Neural progenitor cell (in vitro differentiated cells): ENCODE measurements at regions not wholly inside any gene's neighbourhood (a gene's known extent, or its start where the extent isn't known, plus 50 kb on each side); places are given as distances from the start of the nearest gene placed in this dataset.

Source experiments
- CTCF ChIP-seq: fragments of 200-600 bp; sonication (generic); IDR thresholded peaks from 2 replicates; pipeline ENCODE4 v1.5.1; 2017; ENCODE audit warnings: antibody characterized with exemption, mild to moderate bottlenecking
- EZH2 ChIP-seq: fragments of 200-600 bp; sonication (generic); IDR thresholded peaks from 2 replicates; pipeline ENCODE4 v1.6.1; 2017; ENCODE audit warnings: antibody characterized with exemption, mild to moderate bottlenecking, moderate library complexity
- EZH2phosphoT487 ChIP-seq: fragments of 200-600 bp; sonication (generic); IDR thresholded peaks from 2 replicates; pipeline ENCODE4 v1.6.1; 2017; ENCODE audit warnings: antibody characterized with exemption

GRCh38 chr10:78959217-78959923 is 109.4 kb upstream of the ZMIZ1 start:
- TF ChIP-seq EZH2 (no peak), CTCF (no peak), EZH2phosphoT487 (no peak)
